Pancreas (tissue), 10 donors: ENCODE measurements at regions not wholly inside any gene's neighbourhood (a gene's known extent, or its start where the extent isn't known, plus 50 kb on each side); places are given as distances from the start of the nearest gene placed in this dataset.
"Not testable (repeated sequence)": the region's sequence is repeated elsewhere in the genome, so short reads cannot be mapped to it uniquely, and the experiment has no call there.

ENCODE experiments used
- ATAC-seq, 4 donors: fragments of 200-7000 bp; cut with Tn5 transposase; one replicate each; pipeline versions ENCODE4 v1.8.0 to v1.9.1; 2020; ENCODE audit warnings: mild to moderate bottlenecking in 4 of 4, moderate library complexity in 4 of 4
- DNase-seq, 6 donors: peaks; one replicate each; pipeline ENCODE4 v3.0.0-alpha.2; 2020
- FAIRE-seq: peaks from 2 replicates; lab custom pipeline; 2012; peaks lifted over from hg19 to GRCh38; lab: Jason Lieb, UNC
- H3K27ac ChIP-seq, 4 donors: fragments of 200-600 bp; sonication (generic); 1 replicate in 3 of 4; 2 replicates in 1 of 4; pipeline versions ENCODE4 v1.5.0 to v1.8.0; 2020
- H3K27me3 ChIP-seq, 4 donors: fragments of 200-600 bp; one replicate each; pipeline ENCODE4 v1.8.0; 2021
- H3K36me3 ChIP-seq, 3 donors: fragments of 200-600 bp; sonication (generic) in 1 of 3; one replicate each; pipeline versions ENCODE4 v1.5.0 to v1.8.0; 2020 to 2021
- H3K4me1 ChIP-seq, 3 donors: fragments of 200-600 bp; one replicate each; pipeline ENCODE4 v1.8.0; 2021
- H3K4me3 ChIP-seq, 4 donors: fragments of 200-600 bp; sonication (generic) in 2 of 4; one replicate each; pipeline versions ENCODE4 v1.5.0 to v1.8.0; 2020 to 2021
- H3K9me3 ChIP-seq, 4 donors: fragments of 200-600 bp; one replicate each; pipeline ENCODE4 v1.8.0; 2021
- WGBS, 2 donors: extraction: QIAGEN DNeasy Blood & Tissue Kit; methylation state at CpG; one replicate each; pipeline ENCODE4 v1.1.7; 2013; 5-methylcytosine and 5-hydroxymethylcytosine counted together
- intact Hi-C, 3 donors: fragments of 100-400 bp; cut with DNase I; formaldehyde crosslinking; loops; one replicate each; pipeline versions ENCODE4 v1.11.1 to v1.14.2; 2022
- TF ChIP-seq, protein P1 (sequence below), 4 donors: fragments of 200-600 bp; sonication (generic) in 3 of 4; IDR thresholded peaks; one replicate each; pipeline versions ENCODE4 v1.5.0 to v1.8.0; 2021; ENCODE audit warnings: antibody characterized with exemption in 4 of 4
- donor health status: healthy with polysubstance abuse.
- donor health status: DM: no; HTN: no; CAD: no; lungs with moderate emphysema.
- donor health status: DM: no; HTN: no; CAD: no.
- donor health status: control.
- donor health status: control.
- donor health status: Bipolar disorder and iron deficiency.
- donor health status: DM: yes; HTN: yes; CAD: no.
- donor health status: DM: no; HTN: no; CAD: no.
- donor health status: DM: no; HTN: no; CAD: no.
- donor health status: DM: yes; HTN: yes; CAD: no.

DNA sequence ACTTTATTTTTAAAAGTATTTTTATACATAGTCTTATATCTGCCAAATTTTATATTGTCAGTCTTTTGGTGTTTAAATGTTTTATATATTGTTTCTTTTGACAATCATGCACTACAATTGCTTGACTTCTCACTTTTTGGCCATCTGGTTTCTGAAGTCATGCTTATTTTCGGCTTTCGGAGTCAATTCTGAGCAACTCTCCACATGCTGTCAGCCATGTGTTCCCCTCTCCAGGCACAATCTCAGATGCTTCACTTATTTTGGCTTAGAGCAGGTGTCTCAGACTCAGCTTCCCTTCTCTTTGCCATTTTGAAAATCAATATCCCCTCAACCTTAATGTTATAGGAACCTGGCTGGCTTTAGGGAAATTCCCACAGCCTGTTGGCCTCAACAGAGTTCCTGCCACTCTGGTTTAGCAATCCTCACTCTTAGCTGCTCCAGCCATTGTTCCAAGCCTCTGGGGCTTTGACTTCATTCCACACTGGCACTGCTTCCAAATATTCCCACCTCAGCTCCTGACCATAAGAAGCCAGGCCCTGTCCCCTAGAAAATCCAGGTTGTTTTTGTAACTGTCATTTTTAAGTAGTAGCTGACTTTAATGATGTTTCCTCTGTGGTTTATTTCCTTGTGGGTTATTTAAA, 125.5 kb upstream of the FAR2 start:
- FAIRE-seq (no peak), DNase-seq (no peak), ATAC-seq (no peak)
- WGBS, 2 donors = 89 to 94% methylated on average over 2 of the region's 2 CpGs
- Histone ChIP-seq H3K36me3 (no peaks in the 10 kb centered on the region), H3K27ac (no peak overlapping the region), H3K4me1 (no peaks in the 10 kb centered on the region), H3K4me3 (no peak overlapping the region), H3K27me3 (no peaks in the 10 kb centered on the region), H3K9me3 (no peaks in the 10 kb centered on the region)
- TF ChIP-seq, protein P1, sequence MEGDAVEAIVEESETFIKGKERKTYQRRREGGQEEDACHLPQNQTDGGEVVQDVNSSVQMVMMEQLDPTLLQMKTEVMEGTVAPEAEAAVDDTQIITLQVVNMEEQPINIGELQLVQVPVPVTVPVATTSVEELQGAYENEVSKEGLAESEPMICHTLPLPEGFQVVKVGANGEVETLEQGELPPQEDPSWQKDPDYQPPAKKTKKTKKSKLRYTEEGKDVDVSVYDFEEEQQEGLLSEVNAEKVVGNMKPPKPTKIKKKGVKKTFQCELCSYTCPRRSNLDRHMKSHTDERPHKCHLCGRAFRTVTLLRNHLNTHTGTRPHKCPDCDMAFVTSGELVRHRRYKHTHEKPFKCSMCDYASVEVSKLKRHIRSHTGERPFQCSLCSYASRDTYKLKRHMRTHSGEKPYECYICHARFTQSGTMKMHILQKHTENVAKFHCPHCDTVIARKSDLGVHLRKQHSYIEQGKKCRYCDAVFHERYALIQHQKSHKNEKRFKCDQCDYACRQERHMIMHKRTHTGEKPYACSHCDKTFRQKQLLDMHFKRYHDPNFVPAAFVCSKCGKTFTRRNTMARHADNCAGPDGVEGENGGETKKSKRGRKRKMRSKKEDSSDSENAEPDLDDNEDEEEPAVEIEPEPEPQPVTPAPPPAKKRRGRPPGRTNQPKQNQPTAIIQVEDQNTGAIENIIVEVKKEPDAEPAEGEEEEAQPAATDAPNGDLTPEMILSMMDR (IDR thresholded peaks at IDR 0.05) = no peak
- intact Hi-C loops = no loop called here

GRCh38 chr12:29024117-29024516, 125.0 kb upstream of the FAR2 start:
- Histone ChIP-seq H3K9me3 (no peaks in the 10 kb centered on the region), H3K4me1 (no peaks in the 10 kb centered on the region), H3K27ac (no peak overlapping the region), H3K4me3 (no peak overlapping the region), H3K36me3 (no peaks in the 10 kb centered on the region), H3K27me3 (no peaks in the 10 kb centered on the region)
- DNase-seq (no peak), ATAC-seq (no peak), FAIRE-seq (no peak)
- TF ChIP-seq, protein P1 (IDR thresholded peaks at IDR 0.05) = no peak
- intact Hi-C loops = no loop called here
- WGBS, 2 donors = 57 to 68% methylated on average over 1 of the region's 1 CpG

- TF ChIP-seq, protein P1 (IDR thresholded peaks at IDR 0.05) = no peak
- Histone ChIP-seq H3K4me3 (no peak overlapping the region), H3K27me3 (peaks cover 0 to 3% (median 0%) of the 10 kb centered on the region in 4 donors), H3K9me3 (no peaks in the 10 kb centered on the region), H3K4me1 (no peaks in the 10 kb centered on the region), H3K27ac (no peak overlapping the region), H3K36me3 (no peaks in the 10 kb centered on the region)
- 57 to 65% methylated on average over 2 of the region's 2 CpGs for WGBS, 2 donors
- no peak for DNase-seq
- FAIRE-seq = no peak
- ATAC-seq = no peak
- intact Hi-C loops = no loop called here
Observed at GRCh38 chr12:29025937-29026336, 123.1 kb upstream of the FAR2 start.

GRCh38 chr12:29026419-29026818, 122.7 kb upstream of the FAR2 start:
- Histone ChIP-seq H3K9me3 (no peaks in the 10 kb centered on the region), H3K36me3 (no peaks in the 10 kb centered on the region), H3K27me3 (peaks cover 0 to 3% (median 0%) of the 10 kb centered on the region in 4 donors), H3K4me3 (no peak overlapping the region), H3K4me1 (no peaks in the 10 kb centered on the region), H3K27ac (no peak overlapping the region)
- no peak for DNase-seq
- 52 to 60% methylated on average over 4 of the region's 4 CpGs for WGBS, 2 donors
- no peak for ATAC-seq
- TF ChIP-seq, protein P1 (IDR thresholded peaks at IDR 0.05) = no peak
- no peak for FAIRE-seq
- intact Hi-C loops = no loop called here

GRCh38 chr12:29029484-29029883, 119.6 kb upstream of the FAR2 start:
- DNase-seq, intact Hi-C loops, H3K36me3 ChIP-seq, FAIRE-seq, H3K4me1 ChIP-seq, ATAC-seq, H3K27me3 ChIP-seq, H3K27ac ChIP-seq, H3K4me3 ChIP-seq, H3K9me3 ChIP-seq: not testable (repeated sequence)
- WGBS, 2 donors = 74 to 84% methylated on average over 8 of the region's 8 CpGs
